ENCODE measurements at regions not wholly inside any gene's neighbourhood (a gene's known extent, or its start where the extent isn't known, plus 50 kb on each side); places are given as distances from the start of the nearest gene placed in this dataset.

DNA sequence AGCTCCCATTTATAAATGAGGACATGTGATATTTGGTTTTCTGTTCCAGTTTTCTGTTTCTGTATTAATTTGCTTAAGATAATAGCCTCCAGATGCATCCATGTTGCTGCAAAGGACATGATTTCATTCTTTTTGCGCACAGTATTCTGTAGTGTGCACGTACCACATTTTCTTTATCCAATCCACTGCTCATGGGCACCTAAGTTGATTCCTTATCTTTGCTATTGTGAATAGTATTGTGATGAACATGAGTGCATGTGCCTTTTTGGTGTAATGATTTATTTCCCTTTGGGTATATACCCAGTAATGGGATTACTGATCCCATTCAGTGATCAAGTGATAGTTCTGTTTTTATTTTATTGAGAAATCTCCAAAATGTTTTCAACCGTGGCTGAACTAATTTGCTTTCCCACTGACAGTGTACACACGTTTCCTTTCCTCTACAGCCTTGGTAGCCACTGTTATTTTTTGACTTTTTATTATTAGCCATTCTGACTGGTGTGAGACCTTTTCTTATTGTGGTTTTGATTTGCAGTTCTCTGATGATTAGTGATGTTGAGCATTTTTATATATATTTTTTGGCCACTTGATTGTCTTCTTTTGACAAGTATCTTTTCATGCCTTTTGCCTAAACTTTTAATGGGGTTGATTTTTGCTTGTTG lies 226.0 kb upstream of the ANO3 start:
- no peak for TF ChIP-seq POLR2A (IDR thresholded peaks at IDR 0.05)
- TF ChIP-seq, protein P1, sequence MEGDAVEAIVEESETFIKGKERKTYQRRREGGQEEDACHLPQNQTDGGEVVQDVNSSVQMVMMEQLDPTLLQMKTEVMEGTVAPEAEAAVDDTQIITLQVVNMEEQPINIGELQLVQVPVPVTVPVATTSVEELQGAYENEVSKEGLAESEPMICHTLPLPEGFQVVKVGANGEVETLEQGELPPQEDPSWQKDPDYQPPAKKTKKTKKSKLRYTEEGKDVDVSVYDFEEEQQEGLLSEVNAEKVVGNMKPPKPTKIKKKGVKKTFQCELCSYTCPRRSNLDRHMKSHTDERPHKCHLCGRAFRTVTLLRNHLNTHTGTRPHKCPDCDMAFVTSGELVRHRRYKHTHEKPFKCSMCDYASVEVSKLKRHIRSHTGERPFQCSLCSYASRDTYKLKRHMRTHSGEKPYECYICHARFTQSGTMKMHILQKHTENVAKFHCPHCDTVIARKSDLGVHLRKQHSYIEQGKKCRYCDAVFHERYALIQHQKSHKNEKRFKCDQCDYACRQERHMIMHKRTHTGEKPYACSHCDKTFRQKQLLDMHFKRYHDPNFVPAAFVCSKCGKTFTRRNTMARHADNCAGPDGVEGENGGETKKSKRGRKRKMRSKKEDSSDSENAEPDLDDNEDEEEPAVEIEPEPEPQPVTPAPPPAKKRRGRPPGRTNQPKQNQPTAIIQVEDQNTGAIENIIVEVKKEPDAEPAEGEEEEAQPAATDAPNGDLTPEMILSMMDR (IDR thresholded peaks at IDR 0.05) = no peak
